Astrocyte of the cerebellum (primary cell): ENCODE measurements at regions not wholly inside any gene's neighbourhood (a gene's known extent, or its start where the extent isn't known, plus 50 kb on each side); places are given as distances from the start of the nearest gene placed in this dataset.

Experiments used
- DNase-seq: peaks from one replicate; pipeline ENCODE4 v3.0.0-alpha.2; 2011; ENCODE audit warnings: low read depth
- H3K4me3 ChIP-seq: 2 replicates; pipeline ENCODE4 v1.5.1; 2011; ENCODE audit warnings: mild to moderate bottlenecking, low read depth, low read length, moderate library complexity
- in situ Hi-C: cut with HindIII; loops from 2 replicates; pipeline ENCODE4 v1.10.0; 2017; ENCODE audit warnings: low sequenced_read_pairs
- TF ChIP-seq, protein P1 (sequence below): IDR thresholded peaks from 2 replicates; pipeline ENCODE4 v1.5.1; 2012; ENCODE audit warnings: low read length, low read depth, moderate library complexity, mild to moderate bottlenecking; ENCODE audit errors: missing control alignments

DNA sequence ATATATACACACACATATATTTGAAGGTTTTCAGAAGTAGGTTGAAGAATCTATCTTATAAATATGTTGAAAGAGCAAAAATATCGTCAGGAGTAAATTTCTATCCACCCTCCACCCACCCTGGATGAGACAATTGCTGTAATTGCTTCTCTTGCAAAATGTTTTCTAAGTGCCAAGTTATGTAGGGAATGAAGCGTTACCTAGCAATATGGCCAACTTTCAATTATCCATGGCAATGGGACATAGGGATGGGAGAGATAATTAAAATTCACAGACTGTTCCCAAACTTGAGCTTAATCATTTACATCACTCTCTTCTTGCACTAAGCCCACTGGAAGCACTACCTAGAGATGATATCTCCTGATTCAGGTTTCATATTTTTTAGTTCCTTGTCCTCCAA lies 806.2 kb upstream of the RAG2 start:
- no peak for DNase-seq
- no peak overlapping the region for H3K4me3 ChIP-seq
- TF ChIP-seq, protein P1, sequence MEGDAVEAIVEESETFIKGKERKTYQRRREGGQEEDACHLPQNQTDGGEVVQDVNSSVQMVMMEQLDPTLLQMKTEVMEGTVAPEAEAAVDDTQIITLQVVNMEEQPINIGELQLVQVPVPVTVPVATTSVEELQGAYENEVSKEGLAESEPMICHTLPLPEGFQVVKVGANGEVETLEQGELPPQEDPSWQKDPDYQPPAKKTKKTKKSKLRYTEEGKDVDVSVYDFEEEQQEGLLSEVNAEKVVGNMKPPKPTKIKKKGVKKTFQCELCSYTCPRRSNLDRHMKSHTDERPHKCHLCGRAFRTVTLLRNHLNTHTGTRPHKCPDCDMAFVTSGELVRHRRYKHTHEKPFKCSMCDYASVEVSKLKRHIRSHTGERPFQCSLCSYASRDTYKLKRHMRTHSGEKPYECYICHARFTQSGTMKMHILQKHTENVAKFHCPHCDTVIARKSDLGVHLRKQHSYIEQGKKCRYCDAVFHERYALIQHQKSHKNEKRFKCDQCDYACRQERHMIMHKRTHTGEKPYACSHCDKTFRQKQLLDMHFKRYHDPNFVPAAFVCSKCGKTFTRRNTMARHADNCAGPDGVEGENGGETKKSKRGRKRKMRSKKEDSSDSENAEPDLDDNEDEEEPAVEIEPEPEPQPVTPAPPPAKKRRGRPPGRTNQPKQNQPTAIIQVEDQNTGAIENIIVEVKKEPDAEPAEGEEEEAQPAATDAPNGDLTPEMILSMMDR, result no peak
- in situ Hi-C loops, result no loop called here

DNA sequence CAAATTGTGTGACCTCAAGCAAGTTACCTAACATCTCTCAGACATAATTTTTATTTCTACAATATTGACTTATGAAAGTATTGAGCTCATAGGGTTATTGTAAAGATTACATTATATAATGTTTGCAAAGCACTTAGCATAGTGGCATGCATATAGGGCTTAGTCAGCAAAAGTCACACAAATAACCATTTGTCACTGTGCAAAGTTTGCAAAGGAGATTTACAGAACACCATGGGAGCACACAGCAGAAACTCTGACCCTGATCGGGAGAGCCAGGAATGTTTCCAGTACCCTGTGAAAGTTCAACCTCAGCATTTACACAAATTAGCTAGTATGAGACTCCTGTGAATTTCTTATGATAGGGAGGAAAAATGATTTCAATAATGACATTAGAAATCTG lies 804.6 kb upstream of the RAG2 start:
- in situ Hi-C loops, result no loop called here
- TF ChIP-seq, protein P1, result no peak
- no peak for DNase-seq
- H3K4me3 ChIP-seq, result no peak overlapping the region

DNA sequence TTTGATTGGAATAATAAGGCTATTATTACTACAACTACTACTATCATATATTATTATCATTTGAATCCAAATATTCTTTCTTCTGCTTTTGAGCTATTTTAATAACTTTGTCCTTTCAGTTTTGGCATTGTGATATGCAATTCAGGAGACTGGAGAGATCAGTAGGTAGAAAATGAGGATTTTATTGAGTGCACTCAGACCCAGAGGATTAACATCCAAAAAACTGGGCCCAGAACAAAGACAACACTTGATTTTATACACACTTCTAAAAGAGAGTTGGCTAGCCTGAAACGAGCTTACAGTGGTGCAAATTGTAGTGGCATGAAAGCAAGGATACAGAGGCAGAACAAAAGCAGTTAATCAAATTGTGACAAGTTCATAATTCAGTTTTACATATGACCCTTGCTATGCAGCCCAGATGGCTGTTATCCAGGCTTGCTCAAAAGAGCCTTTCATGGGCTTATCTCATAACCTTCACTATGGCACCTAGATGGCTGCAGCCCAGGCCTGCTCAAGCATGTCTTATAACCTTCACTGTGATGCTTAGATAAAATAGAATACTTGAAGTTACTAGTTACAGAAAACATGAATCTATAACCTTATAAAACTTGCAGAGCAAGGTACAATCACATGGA lies 796.3 kb upstream of the RAG2 start:
- H3K4me3 ChIP-seq, result no peak overlapping the region
- in situ Hi-C loops, result no loop called here
- DNase-seq, result no peak
- TF ChIP-seq, protein P1, result no peak

DNA sequence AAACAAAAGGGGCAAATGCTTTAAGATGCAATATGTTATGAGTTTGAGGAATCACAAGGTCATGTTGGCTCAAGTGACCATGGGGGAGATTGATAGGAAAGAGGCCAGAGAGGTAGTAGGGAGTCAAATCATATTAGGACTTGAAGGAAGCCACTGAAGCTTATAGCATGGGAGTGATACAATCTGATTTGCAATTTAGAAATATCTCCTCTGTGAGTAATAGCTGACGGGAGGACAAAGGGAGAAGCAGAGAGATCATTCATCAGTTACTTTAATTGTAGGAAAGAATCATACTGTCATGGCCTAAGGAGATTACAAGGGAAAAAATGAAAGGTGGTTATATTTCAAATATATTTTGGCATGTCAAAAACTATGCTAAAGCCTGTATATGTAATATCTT lies 793.6 kb upstream of the RAG2 start:
- TF ChIP-seq, protein P1, result no peak
- no peak overlapping the region for H3K4me3 ChIP-seq
- no peak for DNase-seq
- in situ Hi-C loops, result no loop called here

DNA sequence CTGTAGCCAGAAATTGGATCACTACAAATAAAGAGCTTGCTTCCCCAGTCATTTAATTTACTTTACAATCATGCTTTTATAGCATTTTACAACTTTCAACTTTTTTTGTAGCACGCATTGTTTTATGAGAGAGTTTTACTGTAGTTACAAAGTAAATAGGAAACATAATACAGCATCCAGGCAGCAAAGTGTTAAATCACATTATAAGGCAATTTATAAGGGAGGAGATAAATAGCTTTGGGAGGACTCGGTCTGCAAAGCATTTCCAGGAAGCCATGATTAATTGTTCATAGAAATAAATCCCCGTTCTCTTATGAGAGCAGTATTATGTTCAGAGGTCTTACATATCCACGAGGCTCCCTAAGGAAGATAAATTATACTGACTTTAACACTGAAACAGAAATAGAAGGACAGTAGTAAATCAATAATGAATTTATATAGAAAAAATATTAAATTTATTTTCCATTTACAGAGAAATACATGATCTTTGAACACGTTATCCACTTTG lies 792.6 kb upstream of the RAG2 start:
- DNase-seq, result no peak
- H3K4me3 ChIP-seq, result no peak overlapping the region
- TF ChIP-seq, protein P1, result no peak
- in situ Hi-C loops, result no loop called here

DNA sequence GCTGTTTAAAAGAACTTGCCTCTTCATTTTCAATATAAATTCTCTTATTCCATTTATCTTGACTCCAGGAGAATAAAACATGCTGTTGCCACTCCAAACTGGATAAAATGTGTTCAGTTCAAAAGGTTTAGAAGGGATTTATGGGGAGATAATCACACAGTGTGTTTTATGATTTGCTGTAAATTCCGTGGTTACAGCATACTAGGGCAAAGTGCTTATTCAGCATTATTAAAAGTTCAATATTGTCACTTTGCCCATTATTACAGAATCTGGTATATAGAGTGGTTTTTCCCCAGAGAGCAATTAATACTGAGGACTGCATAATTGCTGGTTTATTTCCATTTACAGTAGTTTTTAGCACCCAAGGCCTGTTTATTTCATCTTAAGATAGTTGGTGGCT lies 780.9 kb upstream of the RAG2 start:
- H3K4me3 ChIP-seq, result no peak overlapping the region
- no peak for DNase-seq
- in situ Hi-C loops, result no loop called here
- TF ChIP-seq, protein P1, result no peak
